Mucosa of rectum (tissue), 2 donors: ENCODE measurements at regions not wholly inside any gene's neighbourhood (a gene's known extent, or its start where the extent isn't known, plus 50 kb on each side); places are given as distances from the start of the nearest gene placed in this dataset.

Source experiments
- H3K27ac ChIP-seq, 2 donors: one replicate each; pipeline ENCODE4 v1.7.0; 2013; ENCODE audit warnings: inconsistent platforms in 2 of 2, low read depth in 2 of 2, low read length in 2 of 2
- H3K27me3 ChIP-seq, 2 donors: one replicate each; pipeline ENCODE4 v1.7.0; 2013; ENCODE audit warnings: low read length in 2 of 2; ENCODE audit not compliant: control insufficient read depth in 2 of 2, insufficient read depth in 2 of 2
- H3K36me3 ChIP-seq, 2 donors: one replicate each; pipeline ENCODE4 v1.7.0; 2013; ENCODE audit warnings: low read length in 2 of 2; ENCODE audit not compliant: control insufficient read depth in 2 of 2, insufficient read depth in 2 of 2
- H3K4me1 ChIP-seq, 2 donors: one replicate each; pipeline ENCODE4 v1.7.0; 2013; ENCODE audit warnings: low read length in 2 of 2, mild to moderate bottlenecking in 1 of 2; ENCODE audit not compliant: control insufficient read depth in 2 of 2, insufficient read depth in 2 of 2
- H3K4me3 ChIP-seq, 2 donors: one replicate each; pipeline ENCODE4 v1.7.0; 2013; ENCODE audit warnings: low read length in 2 of 2
- H3K9ac ChIP-seq, 2 donors: one replicate each; pipeline ENCODE4 v1.7.0; 2013; ENCODE audit warnings: low read length in 2 of 2, low read depth in 1 of 2, mild to moderate bottlenecking in 1 of 2
- H3K9me3 ChIP-seq, 2 donors: one replicate each; pipeline ENCODE4 v1.7.0; 2013; ENCODE audit warnings: low read length in 2 of 2; ENCODE audit not compliant: control insufficient read depth in 2 of 2
- donor health status: healthy.
- donor health status: Normal muscosa, but diverticular disease.

GRCh38 chr13:26966701-26967080 lies 204.9 kb downstream of the USP12 start:
- H3K4me1 ChIP-seq = peaks cover 64 to 97% of the 10 kb centered on the region in 2 donors
- H3K27me3 ChIP-seq = no peaks in the 10 kb centered on the region
- no peaks in the 10 kb centered on the region for H3K36me3 ChIP-seq
- H3K9ac ChIP-seq = peak overlapping the region in 1 of 2 donors; percentile 57
- H3K4me3 ChIP-seq = no peak overlapping the region
- H3K27ac ChIP-seq = peak overlapping the region; percentile 89 to 91
- H3K9me3 ChIP-seq = no peaks in the 10 kb centered on the region

DNA sequence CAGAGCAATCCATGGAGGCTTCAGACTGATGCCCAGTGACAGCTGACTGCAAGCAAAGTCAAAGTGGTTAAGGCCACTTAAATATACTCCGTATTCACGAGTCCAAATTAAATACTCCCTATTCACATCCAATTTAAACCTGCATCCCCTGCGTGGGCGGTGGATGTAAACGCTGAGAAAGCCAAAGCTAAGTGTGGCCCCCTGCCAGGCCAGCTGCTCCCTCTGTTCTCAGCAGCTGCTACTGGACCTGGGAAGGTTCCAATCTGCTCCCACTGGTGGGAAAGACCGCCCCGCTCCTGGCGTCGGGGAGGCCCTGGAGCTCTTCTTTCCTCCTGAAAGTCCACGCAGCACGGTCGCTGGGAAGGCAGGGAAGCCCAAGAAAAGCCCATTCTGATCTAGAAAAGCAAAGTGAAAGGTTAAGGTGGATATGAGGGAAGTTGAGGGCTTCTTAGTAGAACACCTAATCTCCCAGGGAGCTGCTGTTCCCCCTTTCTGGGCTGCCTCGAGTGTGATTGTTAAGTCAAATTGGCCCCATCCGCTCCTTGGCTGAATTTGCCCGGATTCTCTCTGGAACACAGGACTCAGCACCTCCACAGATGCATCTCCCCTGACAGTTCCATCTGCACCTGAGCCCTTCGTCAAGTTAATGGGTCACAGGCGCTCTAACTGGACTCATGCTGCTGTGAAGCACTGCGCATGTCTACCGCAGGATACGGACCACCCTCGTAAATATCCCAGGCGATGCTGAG lies 205.5 kb downstream of the USP12 start:
- Histone ChIP-seq H3K9ac (peak overlapping the region in 1 of 2 donors; percentile 0), H3K4me3 (no peak overlapping the region), H3K27ac (peak overlapping the region; percentile 90 to 91), H3K36me3 (no peaks in the 10 kb centered on the region), H3K27me3 (no peaks in the 10 kb centered on the region), H3K4me1 (peaks cover 65 to 96% of the 10 kb centered on the region in 2 donors), H3K9me3 (no peaks in the 10 kb centered on the region)

DNA sequence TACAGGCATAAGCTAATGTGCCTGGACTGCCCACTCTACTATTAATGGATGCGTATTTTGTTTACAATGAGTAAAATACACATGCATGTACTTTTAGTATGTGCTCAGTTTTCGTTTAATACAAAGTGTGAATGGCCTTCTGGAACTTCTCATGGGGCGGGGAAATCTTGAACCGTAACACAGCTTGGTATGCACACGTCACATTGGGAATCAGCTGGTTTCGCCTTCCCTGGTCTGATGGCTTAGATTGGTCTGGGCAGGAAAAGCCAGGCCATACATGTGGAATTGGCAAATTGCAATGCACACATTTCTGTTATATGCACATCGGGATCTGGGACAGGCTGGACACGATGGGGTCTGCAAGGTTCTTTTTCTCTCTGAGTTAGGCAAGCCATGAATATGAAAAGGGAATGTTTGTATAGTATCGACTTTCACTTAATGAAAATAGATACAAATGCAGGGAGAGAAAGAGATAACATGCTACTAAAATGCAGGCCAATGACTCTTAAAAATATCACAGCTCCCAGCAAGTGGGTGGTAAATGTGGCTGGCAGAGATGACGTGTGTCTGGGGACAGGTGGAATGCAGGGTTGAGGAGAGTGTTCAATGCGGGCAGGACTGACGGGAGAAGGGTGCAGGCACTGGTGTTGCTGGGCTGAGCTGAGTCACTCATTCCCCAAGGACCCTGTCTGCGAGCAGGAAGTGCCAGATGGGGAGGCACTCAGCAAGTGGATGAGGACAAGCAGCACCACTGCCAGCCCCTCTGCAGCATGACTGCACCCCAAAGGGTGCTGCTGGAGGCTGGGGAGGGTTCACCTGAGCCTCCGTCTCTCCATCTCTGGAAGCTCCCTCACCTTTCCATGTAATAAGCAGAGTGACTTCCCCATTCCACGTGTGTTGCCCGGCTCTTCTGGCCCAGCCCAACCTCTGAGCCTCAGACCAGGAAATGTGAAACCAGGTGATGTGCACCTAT lies 204.0 kb upstream of the GPR12 start:
- Histone ChIP-seq H3K9ac (peak overlapping the region; percentile 16 to 24), H3K27me3 (no peaks in the 10 kb centered on the region), H3K4me3 (no peak overlapping the region), H3K9me3 (no peaks in the 10 kb centered on the region), H3K36me3 (no peaks in the 10 kb centered on the region), H3K4me1 (peaks cover 71 to 94% of the 10 kb centered on the region in 2 donors), H3K27ac (peak overlapping the region; percentile 90 to 91)

GRCh38 chr13:26962671-26963070 lies 202.1 kb upstream of the GPR12 start:
- peak overlapping the region; percentile 56 to 65 for H3K9ac ChIP-seq
- H3K9me3 ChIP-seq = no peaks in the 10 kb centered on the region
- peak overlapping the region; percentile 90 to 92 for H3K27ac ChIP-seq
- H3K36me3 ChIP-seq = no peaks in the 10 kb centered on the region
- no peak overlapping the region for H3K4me3 ChIP-seq
- peaks cover 68 to 91% of the 10 kb centered on the region in 2 donors for H3K4me1 ChIP-seq
- H3K27me3 ChIP-seq = no peaks in the 10 kb centered on the region

- H3K36me3 ChIP-seq = no peaks in the 10 kb centered on the region
- peak overlapping the region; percentile 90 to 92 for H3K27ac ChIP-seq
- peaks cover 71 to 91% of the 10 kb centered on the region in 2 donors for H3K4me1 ChIP-seq
Measured at GRCh38 chr13:26961890-26962615, 201.5 kb upstream of the GPR12 start.

GRCh38 chr13:26957182-26957581 lies 196.6 kb upstream of the GPR12 start:
- Histone ChIP-seq H3K27ac (peak overlapping the region; percentile 83 to 90), H3K27me3 (no peaks in the 10 kb centered on the region), H3K9me3 (no peaks in the 10 kb centered on the region), H3K4me3 (no peak overlapping the region), H3K9ac (peak overlapping the region; percentile 20 to 65), H3K36me3 (no peaks in the 10 kb centered on the region), H3K4me1 (peaks cover 72 to 89% of the 10 kb centered on the region in 2 donors)

More at GRCh38 chr13:26961890-26962615, 201.5 kb upstream of the GPR12 start:
- H3K4me3 ChIP-seq = no peak overlapping the region
- H3K9me3 ChIP-seq = no peaks in the 10 kb centered on the region
- peak overlapping the region; percentile 56 to 65 for H3K9ac ChIP-seq
- no peaks in the 10 kb centered on the region for H3K27me3 ChIP-seq

DNA sequence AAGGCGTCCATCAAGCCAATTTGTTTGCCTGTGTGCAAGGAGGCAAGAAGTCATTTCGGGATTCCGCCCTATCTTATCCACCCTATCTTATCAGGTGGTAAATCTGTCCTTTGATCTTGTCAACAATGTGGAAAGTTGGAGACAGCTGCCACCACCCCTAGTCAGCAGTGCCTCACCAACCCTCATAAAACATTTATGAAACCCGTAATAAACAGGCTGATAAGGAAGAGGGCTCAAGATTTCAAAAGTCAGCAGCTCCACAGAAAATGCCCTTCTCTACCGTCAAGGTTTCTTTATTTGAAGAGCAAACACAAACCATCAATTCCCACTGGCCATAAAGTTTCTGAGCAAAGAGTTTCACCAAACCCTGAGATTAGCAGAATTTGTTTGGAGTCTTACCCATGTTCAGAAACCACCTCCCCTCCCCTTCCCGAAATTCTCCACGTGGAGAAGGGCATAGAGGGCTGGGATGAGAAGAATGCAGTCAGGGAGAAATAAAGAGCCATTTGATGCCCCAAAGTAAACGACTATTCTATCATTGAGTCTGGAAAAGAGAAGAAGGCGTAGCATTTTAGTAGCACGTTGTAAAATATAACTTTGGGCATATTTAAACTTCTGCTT lies 196.0 kb upstream of the GPR12 start:
- H3K4me3 ChIP-seq = no peak overlapping the region
- peak overlapping the region; percentile 90 to 92 for H3K27ac ChIP-seq
- H3K36me3 ChIP-seq = no peaks in the 10 kb centered on the region
- no peaks in the 10 kb centered on the region for H3K27me3 ChIP-seq
- no peaks in the 10 kb centered on the region for H3K9me3 ChIP-seq
- H3K4me1 ChIP-seq = peaks cover 72 to 88% of the 10 kb centered on the region in 2 donors
- peak overlapping the region in 1 of 2 donors; percentile 65 for H3K9ac ChIP-seq

DNA sequence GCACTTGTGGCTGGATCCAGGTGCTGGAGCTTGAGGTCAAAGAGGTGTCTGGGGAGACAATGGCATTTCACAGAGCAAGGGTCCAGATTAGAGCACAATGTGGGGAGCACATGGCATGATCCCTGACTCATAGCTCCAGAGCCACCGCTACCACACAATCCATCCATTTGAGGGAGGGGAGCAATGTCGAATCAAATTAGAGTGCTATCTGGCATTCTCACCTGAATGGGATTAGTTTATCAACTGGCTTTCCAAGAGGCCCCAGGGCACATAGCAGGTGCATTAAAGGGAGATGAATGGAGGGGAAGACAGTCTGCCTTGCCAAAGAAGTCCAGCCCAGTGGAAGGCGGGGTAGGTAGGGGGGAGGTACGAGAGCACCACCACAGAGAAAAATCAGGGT lies 194.4 kb upstream of the GPR12 start:
- no peak overlapping the region for H3K4me3 ChIP-seq
- H3K4me1 ChIP-seq = peaks cover 76 to 91% of the 10 kb centered on the region in 2 donors
- H3K36me3 ChIP-seq = no peaks in the 10 kb centered on the region
- H3K9ac ChIP-seq = peak overlapping the region in 1 of 2 donors; percentile 14
- H3K27ac ChIP-seq = peak overlapping the region; percentile 83 to 92
- no peaks in the 10 kb centered on the region for H3K27me3 ChIP-seq
- H3K9me3 ChIP-seq = no peaks in the 10 kb centered on the region

GRCh38 chr13:26953291-26953690 lies 192.7 kb upstream of the GPR12 start:
- H3K4me1 ChIP-seq = peaks cover 65 to 81% of the 10 kb centered on the region in 2 donors

More at GRCh38 chr13:26953291-26953690, 192.7 kb upstream of the GPR12 start:
- Histone ChIP-seq H3K9ac (peak overlapping the region in 1 of 2 donors; percentile 44), H3K4me3 (no peak overlapping the region), H3K36me3 (no peaks in the 10 kb centered on the region), H3K9me3 (no peaks in the 10 kb centered on the region), H3K27ac (peak overlapping the region; percentile 92 to 98), H3K27me3 (no peaks in the 10 kb centered on the region)
